Stimulated activated CD4-positive, alpha-beta T cell treated with anti-CD3 and anti-CD28 coated beads, Interleukin-4, amount 100 ng/mL, for 24 hours (primary cell): ENCODE measurements at regions not wholly inside any gene's neighbourhood (a gene's known extent, or its start where the extent isn't known, plus 50 kb on each side); places are given as distances from the start of the nearest gene placed in this dataset.
A peak's percentile ranks its signal among the peaks of the same experiment; 100 is the strongest.

Experiments used
- DNase-seq: peaks from one replicate; pipeline ENCODE4 v3.0.0-alpha.2; 2020

GRCh38 chr5:77157732-77158532, 52.5 kb upstream of the PDE8B start:
- DNase-seq = no peak

- DNase-seq = no peak
Measured at GRCh38 chr5:77156379-77156778, 54.1 kb upstream of the PDE8B start.

- DNase-seq = peak; percentile 14
Measured at GRCh38 chr5:77155179-77155785, 55.2 kb upstream of the PDE8B start.

- DNase-seq = no peak
Measured at GRCh38 chr5:77152441-77152840, 58.0 kb upstream of the PDE8B start.

GRCh38 chr5:77151501-77151900, 59.0 kb upstream of the PDE8B start:
- no peak for DNase-seq

- no peak for DNase-seq
Measured at GRCh38 chr5:77146896-77147295, 59.8 kb upstream of the ZBED3 start.

DNA sequence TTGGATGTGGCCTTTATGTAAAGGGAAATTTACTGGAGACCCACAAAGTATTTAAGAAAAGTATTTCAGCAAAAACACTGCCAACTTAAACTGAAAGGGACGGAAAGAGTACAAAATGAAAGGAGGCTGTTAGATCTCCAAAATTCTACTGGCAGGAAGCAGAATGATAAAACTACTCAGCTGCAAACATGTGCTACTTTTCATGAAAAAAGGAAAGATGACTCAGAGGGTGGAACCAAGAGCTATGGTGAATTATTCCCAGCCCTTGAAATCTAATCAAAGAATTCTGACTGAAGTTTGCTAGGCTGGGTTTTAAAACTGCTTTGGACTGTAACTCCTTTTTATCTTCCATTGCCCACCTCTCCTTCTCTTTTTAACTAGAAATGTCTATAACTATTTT, 58.6 kb upstream of the ZBED3 start:
- no peak for DNase-seq

DNA sequence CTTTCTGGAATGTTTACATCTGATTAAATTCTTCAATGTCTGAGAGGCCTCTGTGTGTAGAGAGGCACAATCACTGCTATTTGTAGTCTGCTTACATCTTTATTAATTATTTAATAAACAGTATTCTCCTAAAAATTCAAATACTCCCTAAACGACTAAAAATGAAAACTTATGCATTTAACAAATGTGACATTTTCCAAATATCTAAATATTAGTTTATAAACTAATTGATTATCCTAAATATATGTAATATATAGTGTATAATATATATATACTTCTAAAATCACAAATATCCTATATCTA, 57.7 kb upstream of the ZBED3 start:
- DNase-seq = no peak

GRCh38 chr5:77143998-77144836, 57.1 kb upstream of the ZBED3 start:
- DNase-seq = peak; percentile 67

DNA sequence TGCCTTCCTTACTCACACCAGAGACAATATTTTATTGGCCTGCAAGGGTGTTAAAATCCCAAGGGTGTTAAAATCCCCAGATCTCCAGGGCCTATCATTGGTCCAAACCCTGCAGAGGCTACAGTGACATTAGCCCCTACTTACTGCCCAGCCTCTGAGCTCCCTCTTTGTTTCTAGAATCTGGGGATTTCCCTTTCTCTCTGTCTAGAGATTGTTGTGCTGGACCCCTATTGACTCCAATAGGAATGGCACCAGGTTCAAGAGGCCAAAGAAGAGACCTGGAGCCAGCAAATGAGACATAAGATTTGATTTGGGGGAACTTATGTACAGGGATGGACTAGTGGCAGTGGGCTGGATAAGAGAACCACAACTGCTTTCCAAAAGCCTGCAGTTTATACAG, 53.3 kb upstream of the ZBED3 start:
- DNase-seq = no peak

GRCh38 chr5:77139001-77139400, 51.9 kb upstream of the ZBED3 start:
- no peak for DNase-seq
